ENCODE measurements at regions not wholly inside any gene's neighbourhood (a gene's known extent, or its start where the extent isn't known, plus 50 kb on each side); places are given as distances from the start of the nearest gene placed in this dataset.
A peak's percentile ranks its signal among the peaks of the same experiment; 100 is the strongest.

DNA sequence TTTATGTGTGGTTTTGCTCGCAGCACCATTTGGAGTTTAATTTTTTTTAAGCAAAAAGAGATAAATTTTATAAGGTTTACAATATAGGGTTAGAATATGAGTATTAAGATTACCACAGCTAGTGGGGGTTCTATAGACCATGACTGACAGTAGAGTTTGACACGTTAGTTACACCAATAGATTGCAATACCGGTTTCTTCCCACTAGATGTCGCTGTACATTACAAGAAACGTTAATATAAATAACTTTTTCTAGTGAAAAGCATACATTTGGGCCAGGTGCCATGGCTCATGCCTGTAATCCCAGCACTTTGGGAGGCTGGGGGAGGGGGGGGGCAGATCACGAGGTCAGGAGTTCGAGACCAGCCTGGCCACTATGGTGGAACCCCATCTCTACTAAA is 433.6 kb downstream of the MAGEB5 start:
- DNase-seq (ENCODE audit: low read depth), result no peak
- no peak overlapping the region for H3K4me3 ChIP-seq (ENCODE audit: control insufficient read depth, low read depth, low read length)
- TF ChIP-seq, protein P1, sequence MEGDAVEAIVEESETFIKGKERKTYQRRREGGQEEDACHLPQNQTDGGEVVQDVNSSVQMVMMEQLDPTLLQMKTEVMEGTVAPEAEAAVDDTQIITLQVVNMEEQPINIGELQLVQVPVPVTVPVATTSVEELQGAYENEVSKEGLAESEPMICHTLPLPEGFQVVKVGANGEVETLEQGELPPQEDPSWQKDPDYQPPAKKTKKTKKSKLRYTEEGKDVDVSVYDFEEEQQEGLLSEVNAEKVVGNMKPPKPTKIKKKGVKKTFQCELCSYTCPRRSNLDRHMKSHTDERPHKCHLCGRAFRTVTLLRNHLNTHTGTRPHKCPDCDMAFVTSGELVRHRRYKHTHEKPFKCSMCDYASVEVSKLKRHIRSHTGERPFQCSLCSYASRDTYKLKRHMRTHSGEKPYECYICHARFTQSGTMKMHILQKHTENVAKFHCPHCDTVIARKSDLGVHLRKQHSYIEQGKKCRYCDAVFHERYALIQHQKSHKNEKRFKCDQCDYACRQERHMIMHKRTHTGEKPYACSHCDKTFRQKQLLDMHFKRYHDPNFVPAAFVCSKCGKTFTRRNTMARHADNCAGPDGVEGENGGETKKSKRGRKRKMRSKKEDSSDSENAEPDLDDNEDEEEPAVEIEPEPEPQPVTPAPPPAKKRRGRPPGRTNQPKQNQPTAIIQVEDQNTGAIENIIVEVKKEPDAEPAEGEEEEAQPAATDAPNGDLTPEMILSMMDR (IDR thresholded peaks at IDR 0.05; ENCODE audit: control insufficient read depth, insufficient read depth, low read depth, low read length, missing control alignments), result peak; percentile 26

DNA sequence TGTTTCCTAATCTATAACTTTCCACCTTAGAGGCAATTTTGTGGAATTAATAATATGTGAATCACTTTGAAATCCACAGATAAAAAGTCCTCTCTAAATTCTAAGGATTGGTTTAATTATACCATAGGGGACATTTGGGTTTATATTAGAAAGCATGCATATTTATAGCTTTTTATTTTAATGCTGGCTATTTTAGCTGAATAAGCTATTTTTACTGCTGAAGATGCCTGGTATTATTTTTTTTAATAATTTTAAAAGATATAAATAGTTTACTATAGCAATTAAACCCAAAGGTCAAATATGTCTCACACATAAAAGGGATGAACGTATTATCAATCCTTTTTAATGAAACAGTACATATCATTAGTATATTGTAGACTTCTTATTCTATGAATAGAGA is 415.4 kb downstream of the MAGEB5 start:
- H3K4me3 ChIP-seq (ENCODE audit: control insufficient read depth, low read depth, low read length), result no peak overlapping the region
- TF ChIP-seq, protein P1 (IDR thresholded peaks at IDR 0.05; ENCODE audit: control insufficient read depth, insufficient read depth, low read depth, low read length, missing control alignments), result no peak
- DNase-seq (ENCODE audit: low read depth), result no peak

DNA sequence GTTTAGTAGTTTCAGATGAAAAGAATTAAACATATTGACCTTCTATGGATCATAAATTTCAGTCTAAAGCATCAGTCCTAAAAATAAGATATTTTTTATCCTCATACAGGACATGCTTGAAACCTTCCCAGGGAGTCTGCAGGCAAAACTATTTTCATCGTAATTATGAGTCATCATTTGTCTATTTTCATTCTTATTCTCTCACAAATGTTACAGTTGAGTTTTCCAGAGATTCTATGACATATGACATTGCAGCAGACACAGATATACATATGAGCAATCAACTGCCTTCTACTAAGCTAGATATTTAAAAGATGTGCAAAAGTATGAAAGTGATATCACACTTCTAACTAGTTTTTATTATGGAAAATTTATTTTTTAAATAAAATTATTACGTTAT is 398.0 kb downstream of the MAGEB5 start:
- H3K4me3 ChIP-seq (ENCODE audit: control insufficient read depth, low read depth, low read length), result no peak overlapping the region
- no peak for DNase-seq (ENCODE audit: low read depth)
- TF ChIP-seq, protein P1 (IDR thresholded peaks at IDR 0.05; ENCODE audit: control insufficient read depth, insufficient read depth, low read depth, low read length, missing control alignments), result no peak

DNA sequence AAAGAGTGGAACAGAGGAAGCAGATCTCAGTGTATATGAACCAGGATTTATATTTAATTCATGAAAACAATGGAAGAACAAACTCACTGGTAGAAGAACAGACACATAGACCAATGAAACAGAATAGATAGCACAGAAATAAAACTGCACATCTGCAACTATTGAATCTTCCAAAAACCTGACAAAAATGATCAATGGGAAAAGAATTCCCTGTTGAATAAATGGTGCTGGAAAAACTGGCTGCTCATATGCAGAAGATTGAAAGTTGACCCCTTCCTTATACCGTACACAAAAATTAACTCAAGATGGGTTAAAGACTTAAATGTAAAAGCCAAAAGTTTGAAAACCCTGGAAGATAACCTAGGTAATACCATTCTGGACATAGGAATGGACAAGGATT is 391.0 kb downstream of the MAGEB5 start:
- DNase-seq (ENCODE audit: low read depth), result no peak
- no peak overlapping the region for H3K4me3 ChIP-seq (ENCODE audit: control insufficient read depth, low read depth, low read length)
- TF ChIP-seq, protein P1 (IDR thresholded peaks at IDR 0.05; ENCODE audit: control insufficient read depth, insufficient read depth, low read depth, low read length, missing control alignments), result no peak

DNA sequence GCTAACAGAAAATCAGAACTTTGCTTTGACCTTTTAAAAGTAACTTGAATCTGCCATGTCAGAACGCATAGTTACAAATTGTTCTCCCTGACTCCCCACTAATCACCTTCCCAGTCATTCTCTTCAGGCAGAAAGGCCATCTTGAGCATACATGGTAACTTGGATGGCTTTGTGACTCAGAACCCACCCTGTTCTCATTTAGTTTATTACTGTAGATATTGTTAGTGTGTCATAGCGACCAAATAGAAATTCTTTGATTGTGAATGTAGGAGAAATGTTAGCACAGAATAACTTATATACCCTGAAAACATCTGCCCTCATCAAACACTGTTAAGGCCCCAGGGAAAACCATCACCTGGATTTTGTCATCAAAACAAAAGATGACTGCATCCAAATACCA is 382.0 kb downstream of the MAGEB5 start:
- TF ChIP-seq, protein P1 (IDR thresholded peaks at IDR 0.05; ENCODE audit: control insufficient read depth, insufficient read depth, low read depth, low read length, missing control alignments), result no peak
- no peak overlapping the region for H3K4me3 ChIP-seq (ENCODE audit: control insufficient read depth, low read depth, low read length)
- DNase-seq (ENCODE audit: low read depth), result no peak

DNA sequence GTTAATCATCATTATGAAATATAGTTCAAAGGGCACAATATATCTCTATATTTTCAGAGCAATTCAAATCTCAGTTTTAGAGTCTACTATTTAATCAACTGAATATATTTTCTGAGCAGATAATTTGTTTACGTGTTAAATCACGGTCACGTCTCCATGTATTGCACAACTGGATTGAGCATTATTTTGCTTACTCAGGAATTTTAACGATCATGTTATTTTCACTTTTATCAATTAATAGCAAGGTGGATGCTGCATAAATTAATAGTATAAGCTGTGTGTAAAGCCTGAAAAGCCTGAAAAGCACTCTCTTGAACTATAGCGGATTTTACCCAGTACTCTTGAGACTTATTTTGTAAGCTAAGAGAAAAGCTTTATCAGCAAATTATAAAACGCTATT is 374.9 kb downstream of the MAGEB5 start:
- no peak for DNase-seq (ENCODE audit: low read depth)
- no peak overlapping the region for H3K4me3 ChIP-seq (ENCODE audit: control insufficient read depth, low read depth, low read length)
- TF ChIP-seq, protein P1 (IDR thresholded peaks at IDR 0.05; ENCODE audit: control insufficient read depth, insufficient read depth, low read depth, low read length, missing control alignments), result no peak

DNA sequence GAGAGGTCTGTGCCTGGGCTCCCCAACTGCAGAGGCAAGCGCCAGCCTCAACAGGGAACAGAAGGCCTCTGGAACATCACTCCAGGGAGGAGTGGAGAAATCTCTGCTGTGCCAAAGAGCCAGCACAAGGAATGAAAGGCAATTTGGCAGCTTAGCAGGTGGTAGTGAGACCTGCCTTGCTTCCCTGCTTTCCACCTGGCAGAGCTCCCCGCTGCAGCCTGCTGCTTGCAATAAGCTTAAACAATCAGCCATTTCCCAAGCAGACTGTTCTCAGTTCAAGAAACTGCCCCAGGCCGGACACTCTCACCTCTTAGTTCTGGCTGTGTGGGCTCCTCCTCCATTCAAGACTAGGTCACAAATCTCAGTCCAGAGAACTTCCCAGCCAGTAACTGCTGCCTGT is 370.6 kb downstream of the MAGEB5 start:
- TF ChIP-seq, protein P1 (IDR thresholded peaks at IDR 0.05; ENCODE audit: control insufficient read depth, insufficient read depth, low read depth, low read length, missing control alignments), result no peak
- DNase-seq (ENCODE audit: low read depth), result no peak
- no peak overlapping the region for H3K4me3 ChIP-seq (ENCODE audit: control insufficient read depth, low read depth, low read length)
